Uterus (tissue), 2 donors: ENCODE measurements at regions not wholly inside any gene's neighbourhood (a gene's known extent, or its start where the extent isn't known, plus 50 kb on each side); places are given as distances from the start of the nearest gene placed in this dataset.

Experiments
- CTCF ChIP-seq, 4 experiments: fragments of 200-600 bp in 2 of 4; fragments of 450-650 bp in 2 of 4; sonication (generic) in 2 of 4; IDR thresholded peaks; one replicate each; pipeline ENCODE4 v1.5.1; 2016 to 2019; ENCODE audit warnings: antibody characterized with exemption in 4 of 4, mild to moderate bottlenecking in 2 of 4, moderate library complexity in 1 of 4
- POLR2A ChIP-seq, 2 donors: fragments of 450-650 bp; IDR thresholded peaks; one replicate each; pipeline ENCODE4 v1.6.1; 2016; ENCODE audit warnings: antibody characterized with exemption in 2 of 2, mild to moderate bottlenecking in 1 of 2, moderate library complexity in 1 of 2

- TF ChIP-seq CTCF (IDR thresholded peaks at IDR 0.05) (no peak), POLR2A (IDR thresholded peaks at IDR 0.05) (no peak)
Observed at GRCh38 chr5:61657686-61658085, 325.6 kb downstream of the ZSWIM6 start.
